ENCODE measurements at regions not wholly inside any gene's neighbourhood (a gene's known extent, or its start where the extent isn't known, plus 50 kb on each side); places are given as distances from the start of the nearest gene placed in this dataset.

- ChIA-PET POLR2A (no interaction called here), CTCF (interaction anchor here (1.2 to 8.9 kb wide), 4 partner anchors 7 to 46 kb away, joined by 3 to 103 read pairs (median 30); no protein-coding TSS in a partner anchor)
- no peak for TF ChIP-seq CTCF (IDR thresholded peaks at IDR 0.05; ENCODE audit: unreplicated experiment)
- DNase-seq (ENCODE audit: unreplicated experiment) = no peak
- Mint-ChIP-seq H3K36me3 (ENCODE audit: insufficient read depth, unreplicated experiment) (no peaks in the 10 kb centered on the region), H3K4me1 (ENCODE audit: insufficient read depth, unreplicated experiment) (no peaks in the 10 kb centered on the region), H3K4me3 (ENCODE audit: unreplicated experiment) (no peak overlapping the region), H3K27ac (ENCODE audit: low read depth, unreplicated experiment) (no peak overlapping the region), H3K9me3 (ENCODE audit: unreplicated experiment) (no peaks in the 10 kb centered on the region), H3K27me3 (ENCODE audit: insufficient read depth, unreplicated experiment) (no peaks in the 10 kb centered on the region)
- BruUV-seq (replicated peaks) = no TSS peak
- intact Hi-C loops (cut with micrococcal nuclease) = loop anchor here (10.0 kb wide), 1 partner anchor 1240 kb away; no protein-coding TSS in a partner anchor
Observed at GRCh38 chr14:66405158-66405557, 81.0 kb upstream of the CCDC196 start.

- Mint-ChIP-seq H3K9me3 (ENCODE audit: unreplicated experiment) (peaks cover 7% of the 10 kb centered on the region), H3K4me3 (ENCODE audit: unreplicated experiment) (no peak overlapping the region), H3K36me3 (ENCODE audit: insufficient read depth, unreplicated experiment) (no peaks in the 10 kb centered on the region), H3K4me1 (ENCODE audit: insufficient read depth, unreplicated experiment) (no peaks in the 10 kb centered on the region), H3K27me3 (ENCODE audit: insufficient read depth, unreplicated experiment) (no peaks in the 10 kb centered on the region), H3K27ac (ENCODE audit: low read depth, unreplicated experiment) (no peak overlapping the region)
- no peak for DNase-seq (ENCODE audit: unreplicated experiment)
- ChIA-PET POLR2A (no interaction called here), CTCF (interaction anchor here (4.4 kb wide), 1 partner anchor 11 kb away, joined by 39 read pairs; no protein-coding TSS in a partner anchor)
- TF ChIP-seq CTCF (IDR thresholded peaks at IDR 0.05; ENCODE audit: unreplicated experiment) = no peak
- intact Hi-C loops (cut with micrococcal nuclease) = no loop called here
- no TSS peak for BruUV-seq (replicated peaks)
Observed at GRCh38 chr14:66413901-66414300, 72.3 kb upstream of the CCDC196 start.

GRCh38 chr14:66414511-66414910, 71.7 kb upstream of the CCDC196 start:
- CTCF ChIA-PET = interaction anchor here (0.5 to 4.4 kb wide), 2 partner anchors 8 to 11 kb away, joined by 3 to 39 read pairs; no protein-coding TSS in a partner anchor
- Mint-ChIP-seq H3K4me3 (ENCODE audit: unreplicated experiment) (no peak overlapping the region), H3K27me3 (ENCODE audit: insufficient read depth, unreplicated experiment) (no peaks in the 10 kb centered on the region), H3K9me3 (ENCODE audit: unreplicated experiment) (peaks cover 7% of the 10 kb centered on the region), H3K36me3 (ENCODE audit: insufficient read depth, unreplicated experiment) (no peaks in the 10 kb centered on the region), H3K4me1 (ENCODE audit: insufficient read depth, unreplicated experiment) (no peaks in the 10 kb centered on the region), H3K27ac (ENCODE audit: low read depth, unreplicated experiment) (no peak overlapping the region)
- no TSS peak for BruUV-seq (replicated peaks)
- no peak for TF ChIP-seq CTCF (IDR thresholded peaks at IDR 0.05; ENCODE audit: unreplicated experiment)
- intact Hi-C loops (cut with micrococcal nuclease) = no loop called here
- no peak for DNase-seq (ENCODE audit: unreplicated experiment)
- POLR2A ChIA-PET = no interaction called here

- TF ChIP-seq CTCF (IDR thresholded peaks at IDR 0.05; ENCODE audit: unreplicated experiment) = no peak
- Mint-ChIP-seq H3K4me3 (ENCODE audit: unreplicated experiment) (no peak overlapping the region), H3K27me3 (ENCODE audit: insufficient read depth, unreplicated experiment) (no peaks in the 10 kb centered on the region), H3K9me3 (ENCODE audit: unreplicated experiment) (peaks cover 7% of the 10 kb centered on the region), H3K4me1 (ENCODE audit: insufficient read depth, unreplicated experiment) (no peaks in the 10 kb centered on the region), H3K27ac (ENCODE audit: low read depth, unreplicated experiment) (no peak overlapping the region), H3K36me3 (ENCODE audit: insufficient read depth, unreplicated experiment) (no peaks in the 10 kb centered on the region)
- intact Hi-C loops (cut with micrococcal nuclease) = no loop called here
- CTCF ChIA-PET = interaction anchor here (1.0 kb wide), 1 partner anchor 17 kb away, joined by 3 read pairs; no protein-coding TSS in a partner anchor
- no peak for DNase-seq (ENCODE audit: unreplicated experiment)
- BruUV-seq (replicated peaks) = no TSS peak
- POLR2A ChIA-PET = no interaction called here
Observed at GRCh38 chr14:66420251-66421006, 65.7 kb upstream of the CCDC196 start.

All from MCF 10A (cell line).